Fibroblast of the aortic adventitia (primary cell): ENCODE measurements at regions not wholly inside any gene's neighbourhood (a gene's known extent, or its start where the extent isn't known, plus 50 kb on each side); places are given as distances from the start of the nearest gene placed in this dataset.

Experiments used
- DNase-seq: peaks from one replicate; pipeline ENCODE4 v3.0.0-alpha.2; 2010; ENCODE audit warnings: low read depth
- H3K4me3 ChIP-seq: 2 replicates; pipeline ENCODE4 v1.5.1; 2011; ENCODE audit warnings: low read depth, mild to moderate bottlenecking, control low read depth, low read length, moderate library complexity
- CTCF ChIP-seq: IDR thresholded peaks from 2 replicates; pipeline ENCODE4 v1.5.1; 2011; ENCODE audit warnings: mild to moderate bottlenecking, low read length, control low read depth, inconsistent platforms; ENCODE audit not compliant: insufficient read depth

- TF ChIP-seq CTCF: no peak
- DNase-seq: no peak
- H3K4me3 ChIP-seq: no peak overlapping the region
These were observed 430.3 kb upstream of the MAOA start for GRCh38 chrX:43225626-43226328.

- no peak overlapping the region for H3K4me3 ChIP-seq
- no peak for DNase-seq
- TF ChIP-seq CTCF: no peak
These were observed 417.6 kb upstream of the MAOA start for GRCh38 chrX:43238461-43238945.

- no peak for TF ChIP-seq CTCF
- no peak overlapping the region for H3K4me3 ChIP-seq
These were observed 416.7 kb upstream of the MAOA start for GRCh38 chrX:43239356-43239755.

GRCh38 chrX:43255596-43255995, 400.5 kb upstream of the MAOA start:
- no peak for TF ChIP-seq CTCF
- DNase-seq: no peak
- no peak overlapping the region for H3K4me3 ChIP-seq

More at GRCh38 chrX:43239356-43239755, 416.7 kb upstream of the MAOA start:
- no peak for DNase-seq

GRCh38 chrX:43266487-43266886, 389.6 kb upstream of the MAOA start:
- no peak for DNase-seq
- no peak overlapping the region for H3K4me3 ChIP-seq
- no peak for TF ChIP-seq CTCF

GRCh38 chrX:43267652-43268051, 388.4 kb upstream of the MAOA start:
- no peak for DNase-seq
- TF ChIP-seq CTCF: no peak
- H3K4me3 ChIP-seq: no peak overlapping the region

- DNase-seq: no peak
These were observed 386.9 kb upstream of the MAOA start for GRCh38 chrX:43269201-43269600.

More at GRCh38 chrX:43269201-43269600, 386.9 kb upstream of the MAOA start:
- no peak overlapping the region for H3K4me3 ChIP-seq
- no peak for TF ChIP-seq CTCF
